HepG2 (cell line): ENCODE measurements at regions not wholly inside any gene's neighbourhood (a gene's known extent, or its start where the extent isn't known, plus 50 kb on each side); places are given as distances from the start of the nearest gene placed in this dataset.

ENCODE experiments used
- ATAC-seq: fragments of 200-7000 bp; cut with Tn5 transposase; 3 replicates; pipeline ENCODE4 v1.9.1; 2020; ENCODE audit warnings: mild to moderate bottlenecking, moderate library complexity
- BruUV-seq: library from RNA; stranded (reverse); fragments of 400-500 nt; replicated peaks from 2 replicates; lab custom pipeline; 2021; lab: Mats Ljungman, UMichigan
- CTCF ChIA-PET: fragments of 300-600 bp; formaldehyde crosslinking; extraction: SDS; loops from one replicate; lab custom pipeline; 2021; ENCODE audit warnings: low total read pairs, inconsistent platforms, low intra/inter-chr PET ratio; lab: Yijun Ruan, JAX
- POLR2A ChIA-PET: fragments of 350-600 bp; sonication (Branson Sonifier 250); formaldehyde crosslinking; loops from one replicate; lab custom pipeline; 2020; ENCODE audit warnings: antibody characterized with exemption, inconsistent platforms; lab: Yijun Ruan, JAX
- DNase-seq: peaks from one replicate; pipeline ENCODE4 v3.0.0-alpha.2; 2015; ENCODE audit warnings: low spot score
- FAIRE-seq: peaks from 3 replicates; lab custom pipeline; 2011; peaks lifted over from hg19 to GRCh38; lab: Jason Lieb, UNC
- H2AFZ ChIP-seq: one replicate; pipeline ENCODE4 v1.6.1; 2011; ENCODE audit warnings: low read length, inconsistent platforms
- H3K27ac ChIP-seq: fragments of 300-600 bp; 3 replicates; pipeline ENCODE4 v1.8.0; 2011; ENCODE audit warnings: mixed run types, mild to moderate bottlenecking, mixed read lengths, low read length, inconsistent platforms; ENCODE audit not compliant: insufficient read depth; ENCODE audit errors: extremely low read length
- H3K27me3 ChIP-seq, 2 experiments: fragments of 200-600 bp in 1 of 2; 2 replicates in 1 of 2; 3 replicates in 1 of 2; pipeline versions ENCODE4 v1.6.0 to v1.8.0; 2011; ENCODE audit warnings: low read length in 2 of 2, mild to moderate bottlenecking in 2 of 2, moderate library complexity in 2 of 2, inconsistent platforms in 1 of 2; ENCODE audit not compliant: insufficient read depth in 2 of 2, control insufficient read depth in 1 of 2
- H3K36me3 ChIP-seq, 2 experiments: fragments of 200-600 bp in 1 of 2; replicated peaks in 1 of 2; 2 replicates in 1 of 2; 3 replicates in 1 of 2; pipeline versions ENCODE4 v1.5.1 to v1.8.0; 2011; ENCODE audit warnings: low read length in 2 of 2, inconsistent platforms in 1 of 2; ENCODE audit not compliant: insufficient read depth in 2 of 2, control insufficient read depth in 1 of 2
- H3K4me1 ChIP-seq: 2 replicates; pipeline ENCODE4 v1.5.1; 2012; ENCODE audit warnings: low read length, inconsistent platforms; ENCODE audit not compliant: insufficient read depth
- H3K4me2 ChIP-seq: 2 replicates; pipeline ENCODE4 v1.6.0; 2011; ENCODE audit warnings: low read depth, low read length, inconsistent platforms
- H3K4me3 ChIP-seq, 3 experiments: fragments of 200-600 bp in 1 of 3; sonication (generic), shearing (Covaris generic) in 1 of 3; replicated peaks in 1 of 3; 2 replicates each; pipeline ENCODE4 v1.5.1; 2011 to 2016; ENCODE audit warnings: low read length in 3 of 3, inconsistent platforms in 2 of 3, low read depth in 2 of 3, mild to moderate bottlenecking in 2 of 3, control low read depth in 1 of 3, mixed read lengths in 1 of 3; ENCODE audit not compliant: insufficient read depth in 1 of 3
- H3K79me2 ChIP-seq: one replicate; pipeline ENCODE4 v1.6.1; 2011; ENCODE audit warnings: low read length, inconsistent platforms; ENCODE audit not compliant: insufficient read depth
- H3K9ac ChIP-seq: 2 replicates; pipeline ENCODE4 v1.6.0; 2011; ENCODE audit warnings: mild to moderate bottlenecking, low read depth, low read length, inconsistent platforms; ENCODE audit not compliant: insufficient read depth
- H3K9me3 ChIP-seq: 2 replicates; pipeline ENCODE4 v1.5.1; 2012; ENCODE audit warnings: mild to moderate bottlenecking, low read length
- H4K20me1 ChIP-seq: 2 replicates; pipeline ENCODE4 v1.6.0; 2011; ENCODE audit warnings: inconsistent platforms, mild to moderate bottlenecking, low read length, moderate library complexity; ENCODE audit not compliant: insufficient read depth
- DMTF1 ChIP-seq: sonication (generic); formaldehyde crosslinking; IDR thresholded peaks from 2 replicates; pipeline ENCODE4 v1.4.0; 2020; ENCODE audit warnings: mild to moderate bottlenecking, missing genetic modification reagents
- ETS1 ChIP-seq: sonication (generic); formaldehyde crosslinking; IDR thresholded peaks from 2 replicates; pipeline ENCODE4 v1.4.0; 2020; ENCODE audit warnings: missing genetic modification reagents
- ZBTB2 ChIP-seq: sonication (generic); formaldehyde crosslinking; IDR thresholded peaks from 2 replicates; pipeline ENCODE4 v1.8.0; 2022; ENCODE audit warnings: low read depth, missing genetic modification reagents
- ZNF782 ChIP-seq: sonication (generic); formaldehyde crosslinking; IDR thresholded peaks from 2 replicates; pipeline ENCODE4 v1.4.0; 2020; ENCODE audit warnings: missing genetic modification reagents, mild to moderate bottlenecking, borderline replicate concordance
- ZSCAN25 ChIP-seq: sonication (generic); formaldehyde crosslinking; IDR thresholded peaks from 2 replicates; pipeline ENCODE4 v1.8.0; 2022; ENCODE audit warnings: mild to moderate bottlenecking, missing genetic modification reagents
- ZXDC ChIP-seq: sonication (generic); formaldehyde crosslinking; IDR thresholded peaks from 2 replicates; pipeline ENCODE4 v1.5.0; 2020; ENCODE audit warnings: mild to moderate bottlenecking, missing genetic modification reagents
- WGBS: methylation state at CpG from one replicate; pipeline ENCODE4 v1.1.6; 2017; ENCODE audit warnings: low lambda C conversion rate; 5-methylcytosine and 5-hydroxymethylcytosine counted together
- in situ Hi-C: cut with HindIII; loops from 2 replicates; pipeline ENCODE4 v1.10.0; 2017; ENCODE audit warnings: low pct_unique_long_range_greater_than_20kb; ENCODE audit not compliant: extremely low pct_ligation_motif_present
- intact Hi-C: fragments of 100-400 bp; cut with micrococcal nuclease; formaldehyde crosslinking; loops from one replicate; pipeline ENCODE4 v1.10.0; 2022; ENCODE audit not compliant: unreplicated experiment
- TF ChIP-seq, protein P1 (sequence below): sonication (generic); formaldehyde crosslinking; IDR thresholded peaks from 2 replicates; pipeline ENCODE4 v1.8.0; 2022; ENCODE audit warnings: missing genetic modification reagents, low read depth, mild to moderate bottlenecking, borderline replicate concordance
- TF ChIP-seq, protein P2 (sequence below): sonication (generic); formaldehyde crosslinking; IDR thresholded peaks from 2 replicates; pipeline ENCODE4 v1.9.0; 2021; ENCODE audit warnings: missing genetic modification reagents, borderline replicate concordance

GRCh38 chr21:24032709-24033232, 1574.5 kb downstream of the MRPL39 start (continued):
- TF ChIP-seq, protein P1, sequence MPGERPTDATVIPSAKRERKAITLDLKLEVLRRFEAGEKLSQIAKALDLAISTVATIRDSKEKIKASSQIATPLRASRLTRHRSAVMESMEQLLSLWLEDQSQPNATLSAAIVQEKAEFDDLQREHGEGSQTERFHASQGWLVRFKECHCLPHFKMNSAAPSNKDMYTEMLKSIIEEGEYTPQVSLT (CRISPR knock-in tag), result no peak
- TF ChIP-seq ZSCAN25 (CRISPR knock-in tag) (no peak), DMTF1 (CRISPR knock-in tag) (no peak), ZXDC (CRISPR knock-in tag) (no peak), ZBTB2 (no peak)
- TF ChIP-seq, all 625 proteins: peak for 0

DNA sequence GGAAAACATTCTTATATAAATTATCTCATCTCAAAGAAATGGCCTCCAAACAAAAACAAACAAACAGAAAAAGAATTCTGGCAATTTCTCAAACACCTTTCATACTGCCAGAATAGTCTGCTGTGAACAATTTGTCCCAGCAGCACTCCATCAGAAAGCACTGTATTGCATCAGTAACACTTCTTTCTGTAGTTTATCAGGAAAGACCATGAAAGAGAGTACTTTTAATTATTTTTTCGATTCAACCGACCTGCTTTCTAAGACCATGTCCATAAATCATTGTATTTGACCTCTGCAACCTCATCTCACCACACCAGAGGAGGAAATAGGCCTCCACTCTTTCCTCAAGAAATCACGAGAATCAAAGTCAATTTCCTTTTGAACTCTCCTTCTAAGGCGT, 1579.9 kb downstream of the MRPL39 start:
- H3K27me3 ChIP-seq, result no peaks in the 10 kb centered on the region
- no peak for FAIRE-seq
- no peaks in the 10 kb centered on the region for H3K4me1 ChIP-seq
- intact Hi-C loops, result no loop called here
- H3K36me3 ChIP-seq, result no peaks in the 10 kb centered on the region
- no TSS peak for BruUV-seq
- ChIA-PET POLR2A (no interaction called here), CTCF (no interaction called here)
- H3K4me3 ChIP-seq, result no peak overlapping the region
- H3K27ac ChIP-seq, result no peak overlapping the region
- WGBS, result 8% methylated on average over 4 of the region's 4 CpGs
- H3K9ac ChIP-seq, result no peak overlapping the region
- H3K79me2 ChIP-seq, result no peaks in the 10 kb centered on the region
- H3K9me3 ChIP-seq, result peaks cover 77% of the 10 kb centered on the region
- in situ Hi-C loops, result no loop called here
- no peak for DNase-seq
- H3K4me2 ChIP-seq, result no peak overlapping the region
- H2AFZ ChIP-seq, result no peak overlapping the region
- H4K20me1 ChIP-seq, result no peaks in the 10 kb centered on the region
- ATAC-seq, result no peak
- TF ChIP-seq, protein P2, sequence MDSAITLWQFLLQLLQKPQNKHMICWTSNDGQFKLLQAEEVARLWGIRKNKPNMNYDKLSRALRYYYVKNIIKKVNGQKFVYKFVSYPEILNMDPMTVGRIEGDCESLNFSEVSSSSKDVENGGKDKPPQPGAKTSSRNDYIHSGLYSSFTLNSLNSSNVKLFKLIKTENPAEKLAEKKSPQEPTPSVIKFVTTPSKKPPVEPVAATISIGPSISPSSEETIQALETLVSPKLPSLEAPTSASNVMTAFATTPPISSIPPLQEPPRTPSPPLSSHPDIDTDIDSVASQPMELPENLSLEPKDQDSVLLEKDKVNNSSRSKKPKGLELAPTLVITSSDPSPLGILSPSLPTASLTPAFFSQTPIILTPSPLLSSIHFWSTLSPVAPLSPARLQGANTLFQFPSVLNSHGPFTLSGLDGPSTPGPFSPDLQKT (CRISPR knock-in tag), result no peak
- TF ChIP-seq ETS1 (CRISPR knock-in tag) (no peak), ZNF782 (no peak)
